ENCODE measurements at regions not wholly inside any gene's neighbourhood (a gene's known extent, or its start where the extent isn't known, plus 50 kb on each side); places are given as distances from the start of the nearest gene placed in this dataset.

DNA sequence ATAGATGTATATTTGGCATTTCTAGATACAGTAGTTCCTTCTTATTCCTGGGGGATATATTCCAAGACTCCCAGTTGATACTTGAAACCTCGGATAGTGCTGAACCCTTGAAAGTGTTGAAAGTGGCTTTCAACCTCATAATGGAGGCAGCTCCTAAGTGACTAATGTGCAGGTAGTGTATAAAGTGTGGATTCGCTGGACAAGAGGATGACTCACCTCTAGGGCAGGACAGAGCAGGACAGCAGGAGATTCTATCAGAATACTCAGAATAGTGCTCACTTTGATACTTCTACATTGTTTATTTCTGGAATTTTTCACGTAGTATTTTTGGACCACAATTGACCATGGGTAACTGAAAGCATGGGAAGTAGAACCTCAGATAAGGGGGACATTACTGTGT lies 1138.9 kb upstream of the WWC1 start:
- H3K36me3 Mint-ChIP-seq (ENCODE audit: low read depth) = no peaks in the 10 kb centered on the region
- Histone ChIP-seq H3K9me3 (ENCODE audit: control insufficient read depth, low read length) (no peaks in the 10 kb centered on the region), H3K27ac (ENCODE audit: low read depth, low read length) (no peak overlapping the region), H3K36me3 (ENCODE audit: control insufficient read depth, insufficient read depth, low read length) (no peaks in the 10 kb centered on the region), H3K4me3 (ENCODE audit: low read length) (no peak overlapping the region), H3K9ac (ENCODE audit: extremely low read depth, low read length, poor library complexity, severe bottlenecking) (no peak overlapping the region), H3K27me3 (ENCODE audit: control insufficient read depth, insufficient read depth, low read length, poor library complexity, severe bottlenecking) (no peaks in the 10 kb centered on the region), H3K4me1 (ENCODE audit: control insufficient read depth, insufficient read depth, low read length) (no peaks in the 10 kb centered on the region)
- H3K27ac Mint-ChIP-seq = no peak overlapping the region
- peaks cover 5% of the 10 kb centered on the region for H3K4me1 Mint-ChIP-seq
- no peak for DNase-seq
- H3K4me3 Mint-ChIP-seq = no peak overlapping the region
- TF ChIP-seq, protein P1, sequence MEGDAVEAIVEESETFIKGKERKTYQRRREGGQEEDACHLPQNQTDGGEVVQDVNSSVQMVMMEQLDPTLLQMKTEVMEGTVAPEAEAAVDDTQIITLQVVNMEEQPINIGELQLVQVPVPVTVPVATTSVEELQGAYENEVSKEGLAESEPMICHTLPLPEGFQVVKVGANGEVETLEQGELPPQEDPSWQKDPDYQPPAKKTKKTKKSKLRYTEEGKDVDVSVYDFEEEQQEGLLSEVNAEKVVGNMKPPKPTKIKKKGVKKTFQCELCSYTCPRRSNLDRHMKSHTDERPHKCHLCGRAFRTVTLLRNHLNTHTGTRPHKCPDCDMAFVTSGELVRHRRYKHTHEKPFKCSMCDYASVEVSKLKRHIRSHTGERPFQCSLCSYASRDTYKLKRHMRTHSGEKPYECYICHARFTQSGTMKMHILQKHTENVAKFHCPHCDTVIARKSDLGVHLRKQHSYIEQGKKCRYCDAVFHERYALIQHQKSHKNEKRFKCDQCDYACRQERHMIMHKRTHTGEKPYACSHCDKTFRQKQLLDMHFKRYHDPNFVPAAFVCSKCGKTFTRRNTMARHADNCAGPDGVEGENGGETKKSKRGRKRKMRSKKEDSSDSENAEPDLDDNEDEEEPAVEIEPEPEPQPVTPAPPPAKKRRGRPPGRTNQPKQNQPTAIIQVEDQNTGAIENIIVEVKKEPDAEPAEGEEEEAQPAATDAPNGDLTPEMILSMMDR (conservative IDR thresholded peaks at IDR 0.05) = no peak
- H3K27me3 Mint-ChIP-seq (ENCODE audit: insufficient read depth) = no peaks in the 10 kb centered on the region
- 88 to 90% methylated on average over 3 of the region's 3 CpGs for WGBS, 2 experiments (ENCODE audit: insufficient coverage in 1 of 2, insufficient read length in 1 of 2)
- no peaks in the 10 kb centered on the region for H3K9me3 Mint-ChIP-seq

DNA sequence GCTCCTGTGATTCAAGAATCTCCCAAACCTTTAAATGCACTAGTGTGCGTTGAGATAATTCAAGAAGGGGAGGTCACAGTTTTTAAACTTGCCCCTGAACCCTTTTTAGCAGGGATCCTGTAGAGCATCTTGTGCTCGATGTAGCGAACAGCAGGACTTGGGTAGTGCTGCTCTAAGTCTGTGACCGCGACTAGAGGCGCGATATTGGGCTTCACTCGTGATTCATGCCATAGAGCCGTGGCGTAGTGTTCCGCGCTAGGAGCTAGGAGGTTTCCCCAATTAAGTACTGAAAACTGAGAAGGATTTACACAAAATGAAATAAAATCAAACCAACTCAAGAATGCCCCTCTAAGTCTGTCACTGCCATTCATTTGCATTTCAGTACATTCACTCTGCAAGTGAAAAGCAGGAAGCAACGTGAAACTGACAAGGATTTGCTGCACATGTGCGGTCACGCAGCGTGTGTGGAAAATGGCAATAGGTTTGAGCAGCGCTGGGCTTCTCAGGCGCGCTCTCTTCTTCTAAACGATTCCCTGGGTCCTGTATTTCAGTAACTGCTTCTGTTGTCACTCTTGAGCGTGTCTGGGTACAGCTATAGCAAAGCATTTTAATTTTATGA lies 1135.9 kb upstream of the WWC1 start:
- Histone ChIP-seq H3K9ac (ENCODE audit: extremely low read depth, low read length, poor library complexity, severe bottlenecking) (no peak overlapping the region), H3K4me3 (ENCODE audit: low read length) (no peak overlapping the region), H3K27ac (ENCODE audit: low read depth, low read length) (no peak overlapping the region), H3K4me1 (ENCODE audit: control insufficient read depth, insufficient read depth, low read length) (no peaks in the 10 kb centered on the region), H3K27me3 (ENCODE audit: control insufficient read depth, insufficient read depth, low read length, poor library complexity, severe bottlenecking) (no peaks in the 10 kb centered on the region), H3K9me3 (ENCODE audit: control insufficient read depth, low read length) (no peaks in the 10 kb centered on the region), H3K36me3 (ENCODE audit: control insufficient read depth, insufficient read depth, low read length) (no peaks in the 10 kb centered on the region)
- Mint-ChIP-seq H3K4me3 (no peak overlapping the region), H3K27me3 (ENCODE audit: insufficient read depth) (no peaks in the 10 kb centered on the region), H3K4me1 (peaks cover 5% of the 10 kb centered on the region), H3K9me3 (no peaks in the 10 kb centered on the region), H3K36me3 (ENCODE audit: low read depth) (no peaks in the 10 kb centered on the region), H3K27ac (no peak overlapping the region)
- DNase-seq = no peak
- 87 to 95% methylated on average over 21 of the region's 21 CpGs for WGBS, 2 experiments (ENCODE audit: insufficient coverage in 1 of 2, insufficient read length in 1 of 2)
- TF ChIP-seq, protein P1 (conservative IDR thresholded peaks at IDR 0.05) = no peak

DNA sequence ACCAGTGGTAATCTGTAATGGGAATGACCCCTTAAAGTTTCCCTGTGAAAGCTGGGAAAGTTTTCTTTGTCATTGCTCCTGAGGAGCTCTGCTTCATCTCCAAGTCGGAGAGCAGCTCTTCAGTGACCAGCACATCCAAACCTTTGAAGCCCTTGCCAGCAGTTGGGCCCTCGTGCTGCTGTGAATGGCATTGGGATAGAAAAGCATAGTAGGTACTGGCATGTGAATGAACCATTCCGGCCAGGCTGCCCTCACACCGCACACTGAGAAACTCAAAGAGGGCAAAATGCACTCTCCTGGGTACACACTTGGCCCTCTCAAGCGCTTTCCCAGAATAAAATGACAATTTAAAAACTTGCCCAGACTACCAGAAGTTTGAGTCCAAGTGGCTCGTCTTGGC lies 1135.0 kb upstream of the WWC1 start:
- H3K27ac ChIP-seq (ENCODE audit: low read depth, low read length) = no peak overlapping the region
- H3K27ac Mint-ChIP-seq = no peak overlapping the region
- no peaks in the 10 kb centered on the region for H3K27me3 Mint-ChIP-seq (ENCODE audit: insufficient read depth)
- H3K4me3 ChIP-seq (ENCODE audit: low read length) = no peak overlapping the region
- H3K27me3 ChIP-seq (ENCODE audit: control insufficient read depth, insufficient read depth, low read length, poor library complexity, severe bottlenecking) = no peaks in the 10 kb centered on the region
- no peaks in the 10 kb centered on the region for H3K36me3 ChIP-seq (ENCODE audit: control insufficient read depth, insufficient read depth, low read length)
- TF ChIP-seq, protein P1 (conservative IDR thresholded peaks at IDR 0.05) = no peak
- no peaks in the 10 kb centered on the region for H3K9me3 Mint-ChIP-seq
- H3K4me3 Mint-ChIP-seq = no peak overlapping the region
- no peak overlapping the region for H3K9ac ChIP-seq (ENCODE audit: extremely low read depth, low read length, poor library complexity, severe bottlenecking)
- H3K4me1 Mint-ChIP-seq = peaks cover 5% of the 10 kb centered on the region
- no peaks in the 10 kb centered on the region for H3K4me1 ChIP-seq (ENCODE audit: control insufficient read depth, insufficient read depth, low read length)
- H3K9me3 ChIP-seq (ENCODE audit: control insufficient read depth, low read length) = no peaks in the 10 kb centered on the region
- H3K36me3 Mint-ChIP-seq (ENCODE audit: low read depth) = no peaks in the 10 kb centered on the region
- 80 to 93% methylated on average over 1 to 6 of the region's 6 CpGs for WGBS, 2 experiments (ENCODE audit: insufficient coverage in 1 of 2, insufficient read length in 1 of 2)
- DNase-seq = no peak

All from endodermal cell (in vitro differentiated cells).